Upper lobe of left lung (tissue), 4 donors: ENCODE measurements at regions not wholly inside any gene's neighbourhood (a gene's known extent, or its start where the extent isn't known, plus 50 kb on each side); places are given as distances from the start of the nearest gene placed in this dataset.

Experiments
- CTCF ChIP-seq, 6 experiments: fragments of 450-650 bp in 4 of 6; fragments of 200-600 bp in 2 of 6; sonication (generic) in 2 of 6; IDR thresholded peaks; one replicate each; pipeline ENCODE4 v1.5.1; 2016 to 2019; ENCODE audit warnings: antibody characterized with exemption in 6 of 6
- POLR2A ChIP-seq, 4 donors: fragments of 450-650 bp; IDR thresholded peaks; one replicate each; pipeline ENCODE4 v1.5.1; 2016 to 2017; ENCODE audit warnings: antibody characterized with exemption in 4 of 4, mild to moderate bottlenecking in 2 of 4
- POLR2AphosphoS5 ChIP-seq, 2 donors: sonication (generic); formaldehyde crosslinking; IDR thresholded peaks; one replicate each; pipeline ENCODE4 v1.5.1; 2017; ENCODE audit warnings: antibody characterized with exemption in 2 of 2

- no peak for TF ChIP-seq CTCF (IDR thresholded peaks at IDR 0.05)
- TF ChIP-seq POLR2AphosphoS5 (IDR thresholded peaks at IDR 0.05), result no peak
- no peak for TF ChIP-seq POLR2A (IDR thresholded peaks at IDR 0.05)
Observed at GRCh38 chr2:15996536-15997423, 56.4 kb downstream of the MYCN start.
